ENCODE measurements at regions not wholly inside any gene's neighbourhood (a gene's known extent, or its start where the extent isn't known, plus 50 kb on each side); places are given as distances from the start of the nearest gene placed in this dataset.

DNA sequence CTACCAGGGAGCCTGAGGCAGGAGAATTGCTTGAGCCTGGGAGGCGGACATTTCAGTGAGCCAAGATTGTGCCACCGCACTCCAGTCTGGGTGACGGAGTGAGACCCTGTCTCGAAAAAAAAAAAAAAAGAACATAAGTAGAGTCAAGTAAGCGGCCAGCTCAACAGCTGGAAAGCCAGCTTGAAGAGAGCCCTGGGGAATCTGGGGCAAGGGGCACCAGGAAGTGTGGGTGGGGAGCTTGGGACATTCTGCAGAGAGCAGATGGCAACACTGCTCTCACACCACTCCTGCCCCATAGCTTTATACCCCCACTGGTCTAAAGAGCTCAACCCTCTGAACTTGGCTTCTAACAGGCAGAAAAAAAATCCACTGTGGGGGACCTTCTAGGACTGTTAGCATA lies 505.6 kb downstream of the BUD13 start:
- in situ Hi-C loops (cut with MboI) = no loop called here

DNA sequence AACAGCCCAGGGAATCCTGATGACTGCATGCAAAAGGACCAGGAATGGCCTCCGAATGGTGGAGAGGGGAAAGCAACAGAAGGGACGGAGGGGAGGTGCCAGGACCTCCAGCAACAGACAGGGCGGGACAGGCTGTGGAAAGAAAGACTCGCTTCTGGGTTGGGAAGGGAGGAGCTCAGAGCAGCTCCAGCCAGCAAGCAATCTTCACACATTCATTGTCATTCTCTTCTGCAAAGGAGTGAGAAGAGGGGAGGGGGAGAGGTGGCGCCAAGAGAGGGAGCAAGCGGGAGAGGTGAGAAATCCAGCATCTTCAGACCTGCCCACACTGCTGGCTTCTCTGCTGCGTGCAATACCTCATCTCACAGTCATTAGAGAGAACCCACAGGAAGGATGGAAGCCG lies 509.0 kb downstream of the BUD13 start:
- H3K27ac ChIP-seq = no peak overlapping the region
- no peaks in the 10 kb centered on the region for H3K9me3 ChIP-seq (ENCODE audit: low read depth)
- WGBS, 2 experiments (ENCODE audit: low coverage in 1 of 2, low lambda C conversion rate in 2 of 2, missing lambda C conversion rate in 2 of 2) = 4 to 6% methylated on average over 8 of the region's 8 CpGs
- H3K4me1 ChIP-seq (ENCODE audit: insufficient read depth) = no peaks in the 10 kb centered on the region
- H2AFZ ChIP-seq = no peak overlapping the region
- no peaks in the 10 kb centered on the region for H3K9me2 ChIP-seq (ENCODE audit: insufficient read depth)
- H3K36me3 ChIP-seq (ENCODE audit: low read depth) = no peaks in the 10 kb centered on the region
- no peak overlapping the region for H3K9ac ChIP-seq
- H3F3A ChIP-seq (ENCODE audit: insufficient read depth) = no peaks in the 10 kb centered on the region
- H3K4me2 ChIP-seq (ENCODE audit: unreplicated experiment) = no peak overlapping the region
- in situ Hi-C loops (cut with MboI) = no loop called here
- DNase-seq = no peak
- no peaks in the 10 kb centered on the region for H3K27me3 ChIP-seq (replicated peaks; ENCODE audit: insufficient read depth)
- H4K20me1 ChIP-seq (ENCODE audit: insufficient read depth) = no peaks in the 10 kb centered on the region
- no peaks in the 10 kb centered on the region for H3K79me2 ChIP-seq (ENCODE audit: insufficient read depth)
- no peak overlapping the region for H3K4me3 ChIP-seq
- no peak for TF ChIP-seq EZH2 (IDR thresholded peaks at IDR 0.05; ENCODE audit: insufficient read depth, poor library complexity, severe bottlenecking)
- TF ChIP-seq EZH2phosphoT487 (IDR thresholded peaks at IDR 0.05; ENCODE audit: insufficient read depth, low read depth) = no peak

More for the DNA sequence above, 505.6 kb downstream of the BUD13 start:
- Histone ChIP-seq H3K9me2 (ENCODE audit: insufficient read depth) (no peaks in the 10 kb centered on the region), H2AFZ (no peak overlapping the region), H3K36me3 (ENCODE audit: low read depth) (no peaks in the 10 kb centered on the region), H3K4me1 (ENCODE audit: insufficient read depth) (no peaks in the 10 kb centered on the region), H3K27me3 (replicated peaks; ENCODE audit: insufficient read depth) (peaks cover 6% of the 10 kb centered on the region; the same call in 1 of the 2 replicates), H3K9ac (no peak overlapping the region), H3K4me2 (ENCODE audit: unreplicated experiment) (no peak overlapping the region), H4K20me1 (ENCODE audit: insufficient read depth) (no peaks in the 10 kb centered on the region), H3K4me3 (no peak overlapping the region), H3K9me3 (ENCODE audit: low read depth) (no peaks in the 10 kb centered on the region), H3K27ac (no peak overlapping the region), H3F3A (ENCODE audit: insufficient read depth) (no peaks in the 10 kb centered on the region), H3K79me2 (ENCODE audit: insufficient read depth) (no peaks in the 10 kb centered on the region)
- 25 to 28% methylated on average over 2 to 5 of the region's 5 CpGs for WGBS, 2 experiments (ENCODE audit: low coverage in 1 of 2, low lambda C conversion rate in 2 of 2, missing lambda C conversion rate in 2 of 2)
- no peak for TF ChIP-seq EZH2phosphoT487 (IDR thresholded peaks at IDR 0.05; ENCODE audit: insufficient read depth, low read depth)
- no peak for TF ChIP-seq EZH2 (IDR thresholded peaks at IDR 0.05; ENCODE audit: insufficient read depth, poor library complexity, severe bottlenecking)
- no peak for DNase-seq

DNA sequence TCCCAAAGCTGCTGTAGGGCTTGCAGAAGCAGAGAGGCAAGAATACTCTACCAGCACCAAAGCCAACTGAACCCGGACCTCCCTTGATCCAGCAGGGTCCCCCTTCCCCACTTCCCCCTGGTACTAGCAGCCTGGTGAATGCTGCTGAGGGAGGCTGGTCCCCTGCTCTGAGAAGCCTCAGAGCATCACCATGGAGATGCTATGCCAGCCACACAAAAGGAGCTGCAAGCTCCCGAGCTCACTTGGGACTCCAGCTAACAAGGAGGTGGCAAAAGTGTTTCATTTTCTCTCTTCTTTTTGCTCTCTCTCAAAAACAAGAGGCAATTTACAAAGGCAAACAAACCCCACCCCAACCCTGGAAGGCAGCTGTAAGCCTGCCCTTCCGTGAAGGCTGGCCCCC lies 509.8 kb downstream of the BUD13 start:
- Histone ChIP-seq H3K9me2 (ENCODE audit: insufficient read depth) (no peaks in the 10 kb centered on the region), H3K4me3 (no peak overlapping the region), H3F3A (ENCODE audit: insufficient read depth) (no peaks in the 10 kb centered on the region), H3K4me1 (ENCODE audit: insufficient read depth) (no peaks in the 10 kb centered on the region), H2AFZ (no peak overlapping the region), H3K27me3 (replicated peaks; ENCODE audit: insufficient read depth) (no peaks in the 10 kb centered on the region), H3K4me2 (ENCODE audit: unreplicated experiment) (no peak overlapping the region), H3K36me3 (ENCODE audit: low read depth) (no peaks in the 10 kb centered on the region), H3K79me2 (ENCODE audit: insufficient read depth) (no peaks in the 10 kb centered on the region), H4K20me1 (ENCODE audit: insufficient read depth) (no peaks in the 10 kb centered on the region), H3K9me3 (ENCODE audit: low read depth) (no peaks in the 10 kb centered on the region), H3K27ac (no peak overlapping the region), H3K9ac (no peak overlapping the region)
- DNase-seq = no peak
- TF ChIP-seq EZH2phosphoT487 (IDR thresholded peaks at IDR 0.05; ENCODE audit: insufficient read depth, low read depth) = no peak
- no peak for TF ChIP-seq EZH2 (IDR thresholded peaks at IDR 0.05; ENCODE audit: insufficient read depth, poor library complexity, severe bottlenecking)
- WGBS, 2 experiments (ENCODE audit: low coverage in 1 of 2, low lambda C conversion rate in 2 of 2, missing lambda C conversion rate in 2 of 2) = 9 to 16% methylated on average over 3 of the region's 3 CpGs
- in situ Hi-C loops (cut with MboI) = no loop called here

DNA sequence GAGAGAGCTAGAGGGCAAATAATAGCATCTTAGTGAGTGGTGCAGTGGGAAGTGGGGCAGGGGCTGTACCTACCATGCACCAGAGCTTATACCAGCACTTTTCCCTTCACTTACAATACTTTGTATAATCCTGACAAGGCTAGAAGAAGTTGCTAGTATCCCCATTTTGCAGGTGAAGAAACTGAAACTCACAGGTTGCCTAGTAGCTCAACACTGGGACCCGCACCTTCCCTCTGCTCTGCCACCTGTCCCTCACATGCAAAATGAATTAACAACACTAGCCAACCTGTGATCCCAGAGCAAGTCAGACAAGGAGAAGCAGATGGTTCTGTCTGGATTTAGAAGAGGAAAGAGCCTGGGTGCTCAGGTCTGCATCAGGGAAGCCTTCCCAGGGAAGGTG lies 510.4 kb downstream of the BUD13 start:
- no peak for DNase-seq
- H3K36me3 ChIP-seq (ENCODE audit: low read depth) = no peaks in the 10 kb centered on the region

DNA sequence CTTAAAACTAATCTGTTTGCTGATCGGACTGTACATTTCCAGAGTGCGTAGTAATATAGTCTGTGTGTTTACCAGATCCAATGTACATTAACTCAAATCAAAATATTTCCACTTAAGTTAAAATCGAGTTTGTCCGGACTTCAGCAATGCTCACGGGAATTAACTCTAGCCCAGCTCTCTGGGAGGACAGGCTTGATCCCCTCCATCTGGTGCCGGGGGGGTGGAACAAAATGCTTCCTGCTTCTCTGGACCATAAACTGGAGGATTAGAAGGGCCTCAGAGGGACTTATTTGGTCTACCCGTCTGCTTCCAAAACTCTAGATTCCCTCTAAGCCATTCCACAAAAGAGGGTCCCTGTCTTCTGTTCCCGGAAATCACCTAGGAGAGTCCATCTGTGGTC lies 511.2 kb downstream of the BUD13 start:
- H4K20me1 ChIP-seq (ENCODE audit: insufficient read depth) = no peaks in the 10 kb centered on the region
- no peaks in the 10 kb centered on the region for H3K4me1 ChIP-seq (ENCODE audit: insufficient read depth)
- H2AFZ ChIP-seq = no peak overlapping the region
- no peak overlapping the region for H3K9ac ChIP-seq
- no peaks in the 10 kb centered on the region for H3K79me2 ChIP-seq (ENCODE audit: insufficient read depth)
- H3K4me2 ChIP-seq (ENCODE audit: unreplicated experiment) = no peak overlapping the region
- H3F3A ChIP-seq (ENCODE audit: insufficient read depth) = no peaks in the 10 kb centered on the region
- in situ Hi-C loops (cut with MboI) = no loop called here
- H3K9me2 ChIP-seq (ENCODE audit: insufficient read depth) = no peaks in the 10 kb centered on the region
- TF ChIP-seq EZH2 (IDR thresholded peaks at IDR 0.05; ENCODE audit: insufficient read depth, poor library complexity, severe bottlenecking) (no peak), EZH2phosphoT487 (IDR thresholded peaks at IDR 0.05; ENCODE audit: insufficient read depth, low read depth) (no peak)
- no peak for DNase-seq
- 42 to 51% methylated on average over 8 of the region's 8 CpGs for WGBS, 2 experiments (ENCODE audit: low coverage in 1 of 2, low lambda C conversion rate in 2 of 2, missing lambda C conversion rate in 2 of 2)
- H3K36me3 ChIP-seq (ENCODE audit: low read depth) = no peaks in the 10 kb centered on the region
- no peaks in the 10 kb centered on the region for H3K27me3 ChIP-seq (replicated peaks; ENCODE audit: insufficient read depth)
- H3K9me3 ChIP-seq (ENCODE audit: low read depth) = no peaks in the 10 kb centered on the region
- no peak overlapping the region for H3K27ac ChIP-seq
- H3K4me3 ChIP-seq = no peak overlapping the region

More for the DNA sequence above, 510.4 kb downstream of the BUD13 start:
- Histone ChIP-seq H3K27ac (no peak overlapping the region), H3K79me2 (ENCODE audit: insufficient read depth) (no peaks in the 10 kb centered on the region), H3F3A (ENCODE audit: insufficient read depth) (no peaks in the 10 kb centered on the region), H3K27me3 (replicated peaks; ENCODE audit: insufficient read depth) (no peaks in the 10 kb centered on the region), H4K20me1 (ENCODE audit: insufficient read depth) (no peaks in the 10 kb centered on the region), H3K4me2 (ENCODE audit: unreplicated experiment) (no peak overlapping the region), H2AFZ (no peak overlapping the region), H3K9ac (no peak overlapping the region), H3K4me3 (no peak overlapping the region), H3K9me2 (ENCODE audit: insufficient read depth) (no peaks in the 10 kb centered on the region), H3K4me1 (ENCODE audit: insufficient read depth) (no peaks in the 10 kb centered on the region), H3K9me3 (ENCODE audit: low read depth) (no peaks in the 10 kb centered on the region)
- TF ChIP-seq EZH2 (IDR thresholded peaks at IDR 0.05; ENCODE audit: insufficient read depth, poor library complexity, severe bottlenecking) (no peak), EZH2phosphoT487 (IDR thresholded peaks at IDR 0.05; ENCODE audit: insufficient read depth, low read depth) (no peak)
- WGBS, 2 experiments (ENCODE audit: low coverage in 1 of 2, low lambda C conversion rate in 2 of 2, missing lambda C conversion rate in 2 of 2) = 42 to 78% methylated on average over 1 of the region's 1 CpG
- in situ Hi-C loops (cut with MboI) = no loop called here

Measured in GM23248 (cell line).